ENCODE measurements at regions not wholly inside any gene's neighbourhood (a gene's known extent, or its start where the extent isn't known, plus 50 kb on each side); places are given as distances from the start of the nearest gene placed in this dataset.
"Not testable (repeated sequence)": the region's sequence is repeated elsewhere in the genome, so short reads cannot be mapped to it uniquely, and the experiment has no call there.

- DNase-seq: no peak
Observed at GRCh38 chr16:5918567-5919130, 821.1 kb upstream of the EEF2KMT start.

GRCh38 chr16:5917436-5918195, 820.0 kb upstream of the EEF2KMT start:
- DNase-seq: no peak

GRCh38 chr16:5916711-5917191, 819.2 kb upstream of the EEF2KMT start:
- no peak for DNase-seq

- no peak for DNase-seq
Observed at GRCh38 chr16:5911241-5911640, 813.6 kb upstream of the EEF2KMT start.

GRCh38 chr16:5909556-5909955, 812.0 kb upstream of the EEF2KMT start:
- DNase-seq: not testable (repeated sequence)

GRCh38 chr16:5907544-5907943, 809.9 kb upstream of the EEF2KMT start:
- DNase-seq: no peak

GRCh38 chr16:5906351-5906750, 808.8 kb upstream of the EEF2KMT start:
- no peak for DNase-seq

- no peak for DNase-seq
Observed at GRCh38 chr16:5905935-5906334, 808.3 kb upstream of the EEF2KMT start.

GRCh38 chr16:5903832-5904231, 806.2 kb upstream of the EEF2KMT start:
- DNase-seq: no peak

- no peak for DNase-seq
Observed at GRCh38 chr16:5903153-5903552, 805.6 kb upstream of the EEF2KMT start.

GRCh38 chr16:5900046-5900445, 802.5 kb upstream of the EEF2KMT start:
- DNase-seq: no peak

GRCh38 chr16:5895976-5896375, 798.4 kb upstream of the EEF2KMT start:
- DNase-seq: no peak

- DNase-seq: no peak
Observed at GRCh38 chr16:5895137-5895536, 797.5 kb upstream of the EEF2KMT start.

GRCh38 chr16:5891296-5891695, 793.7 kb upstream of the EEF2KMT start:
- no peak for DNase-seq

GRCh38 chr16:5885521-5885920, 787.9 kb upstream of the EEF2KMT start:
- DNase-seq: no peak

GRCh38 chr16:5884996-5885395, 787.4 kb upstream of the EEF2KMT start:
- no peak for DNase-seq

GRCh38 chr16:5884339-5884738, 786.7 kb upstream of the EEF2KMT start:
- DNase-seq: no peak

- no peak for DNase-seq
Observed at GRCh38 chr16:5882087-5882640, 784.6 kb upstream of the EEF2KMT start.

GRCh38 chr16:5875416-5875815, 777.8 kb upstream of the EEF2KMT start:
- DNase-seq: no peak

GRCh38 chr16:5874899-5875298, 777.3 kb upstream of the EEF2KMT start:
- DNase-seq: no peak

GRCh38 chr16:5873221-5873620, 775.6 kb upstream of the EEF2KMT start:
- DNase-seq: no peak

- no peak for DNase-seq
Observed at GRCh38 chr16:5870886-5871691, 773.5 kb upstream of the EEF2KMT start.

- no peak for DNase-seq
Observed at GRCh38 chr16:5867250-5867649, 769.7 kb upstream of the EEF2KMT start.

GRCh38 chr16:5865236-5865635, 767.6 kb upstream of the EEF2KMT start:
- DNase-seq: no peak
